OCI-LY1 (cell line): ENCODE measurements at regions not wholly inside any gene's neighbourhood (a gene's known extent, or its start where the extent isn't known, plus 50 kb on each side); places are given as distances from the start of the nearest gene placed in this dataset.

Experiments
- H2AFZ ChIP-seq: fragments of 200-600 bp; sonication (generic), shearing (Covaris generic); 2 replicates; pipeline ENCODE4 v1.6.0; 2014; ENCODE audit warnings: antibody characterized with exemption, mild to moderate bottlenecking, low read length
- H3F3A ChIP-seq: fragments of 200-600 bp; sonication (generic), shearing (Covaris generic); 2 replicates; pipeline ENCODE4 v1.6.0; 2014; ENCODE audit warnings: mild to moderate bottlenecking, antibody characterized with exemption, low read length, moderate library complexity; ENCODE audit not compliant: insufficient read depth
- H3K27ac ChIP-seq: fragments of 200-600 bp; sonication (generic); 2 replicates; pipeline ENCODE4 v1.5.1; 2014; ENCODE audit warnings: low read length, mixed run types, mild to moderate bottlenecking, low read depth; ENCODE audit not compliant: poor library complexity, severe bottlenecking
- H3K27me3 ChIP-seq: fragments of 200-600 bp; sonication (generic); 2 replicates; pipeline ENCODE4 v1.6.0; 2014; ENCODE audit warnings: antibody characterized with exemption, mild to moderate bottlenecking, low read length, moderate library complexity; ENCODE audit not compliant: insufficient read depth
- H3K36me3 ChIP-seq: fragments of 200-600 bp; sonication (generic); 2 replicates; pipeline ENCODE4 v1.6.1; 2014; ENCODE audit warnings: mild to moderate bottlenecking, antibody characterized with exemption, low read length, moderate library complexity, mixed read lengths; ENCODE audit not compliant: insufficient read depth
- H3K4me1 ChIP-seq: fragments of 200-600 bp; sonication (generic); 2 replicates; pipeline ENCODE4 v1.5.1; 2014; ENCODE audit warnings: mild to moderate bottlenecking, low read length, moderate library complexity; ENCODE audit not compliant: insufficient read depth, severe bottlenecking
- H3K4me2 ChIP-seq: fragments of 200-600 bp; sonication (generic), shearing (Covaris generic); 2 replicates; pipeline ENCODE4 v1.6.1; 2014; ENCODE audit warnings: low read length
- H3K4me3 ChIP-seq: fragments of 200-600 bp; sonication (generic); 2 replicates; pipeline ENCODE4 v1.5.1; 2014; ENCODE audit warnings: low read length, low read depth, mild to moderate bottlenecking, mixed read lengths; ENCODE audit not compliant: poor library complexity, severe bottlenecking
- H3K79me2 ChIP-seq: fragments of 200-600 bp; shearing (Covaris generic); 2 replicates; pipeline ENCODE4 v1.6.1; 2016; ENCODE audit warnings: mixed run types, low read length, mixed read lengths; ENCODE audit not compliant: insufficient read depth
- H3K9ac ChIP-seq: fragments of 200-600 bp; sonication (generic), shearing (Covaris generic); 2 replicates; pipeline ENCODE4 v1.6.1; 2014; ENCODE audit warnings: mild to moderate bottlenecking, low read length, mixed read lengths
- H3K9me2 ChIP-seq: fragments of 200-600 bp; sonication (generic), shearing (Covaris generic); 2 replicates; pipeline ENCODE4 v1.6.1; 2014; ENCODE audit warnings: low read depth, mild to moderate bottlenecking, low read length, mixed read lengths
- H3K9me3 ChIP-seq: fragments of 200-600 bp; shearing (Covaris generic); 2 replicates; pipeline ENCODE4 v1.6.1; 2014; ENCODE audit warnings: low read length, mixed read lengths
- H4K20me1 ChIP-seq: fragments of 200-600 bp; sonication (generic), shearing (Covaris generic); 2 replicates; pipeline ENCODE4 v1.6.0; 2016; ENCODE audit warnings: mild to moderate bottlenecking, low read length; ENCODE audit not compliant: insufficient read depth
- CTCF ChIP-seq: fragments of 200-600 bp; sonication (generic), shearing (Covaris generic); IDR thresholded peaks from 2 replicates; pipeline ENCODE4 v1.5.1; 2017; ENCODE audit warnings: mild to moderate bottlenecking, antibody characterized with exemption, low read length, moderate library complexity, mixed read lengths
- EZH2 ChIP-seq: fragments of 200-600 bp; sonication (generic), shearing (Covaris generic); IDR thresholded peaks from 2 replicates; pipeline ENCODE4 v1.8.0; 2017; ENCODE audit warnings: borderline replicate concordance, mixed run types, mild to moderate bottlenecking, antibody characterized with exemption, low read length, moderate library complexity, mixed read lengths

- Histone ChIP-seq H3K36me3 (no peaks in the 10 kb centered on the region), H3K9ac (no peak overlapping the region), H2AFZ (no peak overlapping the region), H4K20me1 (no peaks in the 10 kb centered on the region), H3K9me3 (no peaks in the 10 kb centered on the region), H3K4me3 (no peak overlapping the region), H3K4me1 (no peaks in the 10 kb centered on the region), H3K9me2 (no peaks in the 10 kb centered on the region), H3K79me2 (no peaks in the 10 kb centered on the region), H3F3A (no peaks in the 10 kb centered on the region), H3K27ac (no peak overlapping the region), H3K4me2 (no peak overlapping the region), H3K27me3 (no peaks in the 10 kb centered on the region)
- no peak for TF ChIP-seq EZH2
- no peak for TF ChIP-seq CTCF
Observed at GRCh38 chr3:76552653-76553052, 487.2 kb upstream of the ROBO2 start.

DNA sequence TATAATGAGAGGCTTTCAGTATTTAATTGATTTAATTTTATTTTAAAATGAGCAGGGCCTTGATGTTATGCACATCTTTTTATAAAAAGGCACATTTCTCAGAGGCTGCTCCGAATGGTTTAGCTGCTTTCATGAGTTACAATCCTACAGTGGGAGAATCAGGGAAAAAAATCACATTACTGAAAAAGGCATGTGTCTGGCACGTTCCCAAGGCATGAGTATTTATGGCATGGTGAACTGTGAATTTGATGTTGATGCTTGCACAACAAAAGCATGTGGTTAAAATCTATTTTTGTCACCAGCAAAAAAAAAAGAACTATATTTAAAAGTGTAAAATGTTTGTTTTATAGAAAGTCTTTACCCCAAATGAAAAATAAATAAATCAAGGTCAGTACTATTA is 485.2 kb upstream of the ROBO2 start:
- Histone ChIP-seq H3K9me2 (no peaks in the 10 kb centered on the region), H3K4me1 (no peaks in the 10 kb centered on the region), H3K79me2 (no peaks in the 10 kb centered on the region), H4K20me1 (no peaks in the 10 kb centered on the region), H3K27ac (no peak overlapping the region), H3K9ac (no peak overlapping the region), H3K36me3 (no peaks in the 10 kb centered on the region), H2AFZ (no peak overlapping the region), H3K9me3 (no peaks in the 10 kb centered on the region), H3K4me2 (no peak overlapping the region), H3K4me3 (no peak overlapping the region), H3F3A (no peaks in the 10 kb centered on the region), H3K27me3 (no peaks in the 10 kb centered on the region)
- TF ChIP-seq EZH2 = no peak
- TF ChIP-seq CTCF = no peak

GRCh38 chr3:76561494-76562236 is 478.2 kb upstream of the ROBO2 start:
- H3K27ac ChIP-seq = no peak overlapping the region

More at GRCh38 chr3:76561494-76562236, 478.2 kb upstream of the ROBO2 start:
- no peak overlapping the region for H2AFZ ChIP-seq
- H3F3A ChIP-seq = no peaks in the 10 kb centered on the region
- TF ChIP-seq CTCF (no peak), EZH2 (no peak)
- no peak overlapping the region for H3K9ac ChIP-seq
- H3K4me3 ChIP-seq = no peak overlapping the region
- no peaks in the 10 kb centered on the region for H3K36me3 ChIP-seq
- H3K9me2 ChIP-seq = no peaks in the 10 kb centered on the region
- no peak overlapping the region for H3K4me2 ChIP-seq
- H3K4me1 ChIP-seq = no peaks in the 10 kb centered on the region
- no peaks in the 10 kb centered on the region for H4K20me1 ChIP-seq
- no peaks in the 10 kb centered on the region for H3K79me2 ChIP-seq
- H3K9me3 ChIP-seq = no peaks in the 10 kb centered on the region
- H3K27me3 ChIP-seq = no peaks in the 10 kb centered on the region
